ENCODE measurements at regions not wholly inside any gene's neighbourhood (a gene's known extent, or its start where the extent isn't known, plus 50 kb on each side); places are given as distances from the start of the nearest gene placed in this dataset.
"Not testable (repeated sequence)": the region's sequence is repeated elsewhere in the genome, so short reads cannot be mapped to it uniquely, and the experiment has no call there.

GRCh38 chr3:56926947-56927282, 125.2 kb upstream of the ARHGEF3 start:
- TF ChIP-seq CTCF (IDR thresholded peaks at IDR 0.05; ENCODE audit: low read depth, low read length, missing control alignments), result no peak
- H3K4me3 ChIP-seq (replicated peaks; ENCODE audit: low read depth, low read length), result no peak overlapping the region
- DNase-seq (ENCODE audit: extremely low read depth, low read depth), result no peak

- no peak for TF ChIP-seq CTCF (IDR thresholded peaks at IDR 0.05; ENCODE audit: low read depth, low read length, missing control alignments)
- DNase-seq (ENCODE audit: extremely low read depth, low read depth), result no peak
- no peak overlapping the region for H3K4me3 ChIP-seq (replicated peaks; ENCODE audit: low read depth, low read length)
Observed at GRCh38 chr3:56926243-56926946, 124.6 kb upstream of the ARHGEF3 start.

- not testable (repeated sequence) for DNase-seq (ENCODE audit: extremely low read depth, low read depth); H3K4me3 ChIP-seq (replicated peaks; ENCODE audit: low read depth, low read length)
Observed at GRCh38 chr3:56924700-56925099, 123.0 kb upstream of the ARHGEF3 start.

GRCh38 chr3:56923526-56924224, 121.9 kb upstream of the ARHGEF3 start:
- DNase-seq (ENCODE audit: extremely low read depth, low read depth), result peak; percentile 69
- H3K4me3 ChIP-seq (replicated peaks; ENCODE audit: low read depth, low read length), result no peak overlapping the region
- TF ChIP-seq CTCF (IDR thresholded peaks at IDR 0.05; ENCODE audit: low read depth, low read length, missing control alignments), result no peak

GRCh38 chr3:56921573-56922453, 120.1 kb upstream of the ARHGEF3 start:
- no peak for TF ChIP-seq CTCF (IDR thresholded peaks at IDR 0.05; ENCODE audit: low read depth, low read length, missing control alignments)
- H3K4me3 ChIP-seq (replicated peaks; ENCODE audit: low read depth, low read length), result no peak overlapping the region
- DNase-seq (ENCODE audit: extremely low read depth, low read depth), result no peak

- no peak overlapping the region for H3K4me3 ChIP-seq (replicated peaks; ENCODE audit: low read depth, low read length)
- DNase-seq (ENCODE audit: extremely low read depth, low read depth), result no peak
- TF ChIP-seq CTCF (IDR thresholded peaks at IDR 0.05; ENCODE audit: low read depth, low read length, missing control alignments), result no peak
Observed at GRCh38 chr3:56919797-56920195, 118.0 kb upstream of the ARHGEF3 start.
